ENCODE measurements at regions not wholly inside any gene's neighbourhood (a gene's known extent, or its start where the extent isn't known, plus 50 kb on each side); places are given as distances from the start of the nearest gene placed in this dataset.

DNA sequence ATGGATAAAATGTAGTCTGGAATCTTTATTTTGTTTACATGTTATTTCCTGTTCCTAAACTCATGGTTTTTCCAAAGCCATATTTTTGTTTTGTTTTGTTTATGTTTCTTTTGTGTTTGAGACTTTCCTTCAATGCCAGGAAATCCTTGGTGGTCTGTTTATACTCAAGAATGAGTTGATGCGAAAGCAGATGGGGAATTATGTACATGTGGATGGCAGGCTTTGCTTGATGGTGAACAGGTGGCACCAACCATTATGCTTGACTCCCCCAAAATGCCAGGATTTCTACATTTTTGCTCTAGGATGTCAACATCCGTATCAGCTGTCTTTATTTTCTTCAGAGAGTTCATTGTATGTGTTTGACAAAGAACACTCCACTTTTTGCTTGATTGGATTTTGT is 448.5 kb downstream of the PRDM2 start:
- Histone ChIP-seq H3K4me2 (ENCODE audit: low read length) (no peak overlapping the region), H3K36me3 (ENCODE audit: control insufficient read depth, low read length) (no peaks in the 10 kb centered on the region), H3K4me1 (ENCODE audit: control insufficient read depth, low read length) (no peaks in the 10 kb centered on the region), H3K27me3 (ENCODE audit: control insufficient read depth, low read length) (peaks cover 3% of the 10 kb centered on the region), H3K9me3 (ENCODE audit: control insufficient read depth, insufficient read depth, low read length) (no peaks in the 10 kb centered on the region), H3K27ac (ENCODE audit: low read depth, low read length) (no peak overlapping the region), H3F3A (ENCODE audit: control insufficient read depth, insufficient read depth) (no peaks in the 10 kb centered on the region), H3K9me2 (replicated peaks; ENCODE audit: control insufficient read depth, low read length) (no peaks in the 10 kb centered on the region), H4K20me1 (ENCODE audit: control insufficient read depth, insufficient read depth, low read depth, low read length) (no peaks in the 10 kb centered on the region), H3K79me2 (ENCODE audit: control insufficient read depth, low read length) (no peaks in the 10 kb centered on the region), H3K4me3 (ENCODE audit: low read length) (no peak overlapping the region)
- TF ChIP-seq EZH2phosphoT487 (IDR thresholded peaks at IDR 0.05; ENCODE audit: borderline replicate concordance, low read length) = no peak
- TF ChIP-seq, protein P1, sequence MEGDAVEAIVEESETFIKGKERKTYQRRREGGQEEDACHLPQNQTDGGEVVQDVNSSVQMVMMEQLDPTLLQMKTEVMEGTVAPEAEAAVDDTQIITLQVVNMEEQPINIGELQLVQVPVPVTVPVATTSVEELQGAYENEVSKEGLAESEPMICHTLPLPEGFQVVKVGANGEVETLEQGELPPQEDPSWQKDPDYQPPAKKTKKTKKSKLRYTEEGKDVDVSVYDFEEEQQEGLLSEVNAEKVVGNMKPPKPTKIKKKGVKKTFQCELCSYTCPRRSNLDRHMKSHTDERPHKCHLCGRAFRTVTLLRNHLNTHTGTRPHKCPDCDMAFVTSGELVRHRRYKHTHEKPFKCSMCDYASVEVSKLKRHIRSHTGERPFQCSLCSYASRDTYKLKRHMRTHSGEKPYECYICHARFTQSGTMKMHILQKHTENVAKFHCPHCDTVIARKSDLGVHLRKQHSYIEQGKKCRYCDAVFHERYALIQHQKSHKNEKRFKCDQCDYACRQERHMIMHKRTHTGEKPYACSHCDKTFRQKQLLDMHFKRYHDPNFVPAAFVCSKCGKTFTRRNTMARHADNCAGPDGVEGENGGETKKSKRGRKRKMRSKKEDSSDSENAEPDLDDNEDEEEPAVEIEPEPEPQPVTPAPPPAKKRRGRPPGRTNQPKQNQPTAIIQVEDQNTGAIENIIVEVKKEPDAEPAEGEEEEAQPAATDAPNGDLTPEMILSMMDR (IDR thresholded peaks at IDR 0.05; ENCODE audit: low read depth, low read length, poor library complexity, severe bottlenecking) = no peak

DNA sequence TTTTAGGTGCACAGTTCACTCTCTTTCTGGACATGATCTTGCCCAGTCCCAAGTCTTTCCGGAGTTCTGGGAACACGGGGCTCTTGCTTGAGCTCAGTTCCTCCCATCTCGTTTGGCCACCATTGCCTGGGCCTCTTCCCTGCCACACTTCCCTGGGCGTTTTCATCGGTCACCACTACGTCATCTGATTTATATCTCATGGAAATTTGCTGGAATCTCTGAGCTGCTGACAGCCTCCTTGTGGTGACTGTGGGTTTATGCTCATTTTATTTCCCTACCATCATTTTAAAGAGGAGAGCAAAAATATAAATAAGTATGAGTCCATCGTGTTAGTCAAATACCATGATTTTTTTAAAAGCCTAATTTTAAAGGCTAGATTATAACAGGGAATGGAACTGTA is 449.1 kb upstream of the KAZN start:
- TF ChIP-seq EZH2phosphoT487 (IDR thresholded peaks at IDR 0.05; ENCODE audit: borderline replicate concordance, low read length) = no peak
- TF ChIP-seq, protein P1 (IDR thresholded peaks at IDR 0.05; ENCODE audit: low read depth, low read length, poor library complexity, severe bottlenecking) = no peak
- H3K9me3 ChIP-seq (ENCODE audit: control insufficient read depth, insufficient read depth, low read length) = no peaks in the 10 kb centered on the region
- H3K4me3 ChIP-seq (ENCODE audit: low read length) = no peak overlapping the region

DNA sequence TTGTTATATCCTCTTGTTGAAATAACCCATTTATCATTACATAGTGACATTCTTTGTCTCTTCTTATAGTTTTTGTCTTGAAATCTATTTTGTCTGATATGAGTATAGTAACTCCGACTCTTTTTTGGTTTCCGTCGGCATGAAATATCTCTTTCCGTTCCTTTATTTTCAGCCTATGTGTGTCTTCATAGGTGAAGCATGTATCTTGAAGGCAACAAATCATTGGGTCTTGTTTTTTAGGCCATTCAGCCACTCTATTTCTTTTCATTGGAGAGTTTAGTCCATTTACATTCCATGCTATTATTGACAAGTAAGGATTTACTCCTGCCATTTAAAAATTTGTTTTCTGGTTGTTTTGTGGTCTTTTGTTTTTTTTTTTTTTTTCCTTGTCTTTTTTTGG is 441.9 kb upstream of the KAZN start:
- H4K20me1 ChIP-seq (ENCODE audit: control insufficient read depth, insufficient read depth, low read depth, low read length) = no peaks in the 10 kb centered on the region
- H3K9me2 ChIP-seq (replicated peaks; ENCODE audit: control insufficient read depth, low read length) = no peaks in the 10 kb centered on the region
- no peak overlapping the region for H3K27ac ChIP-seq (ENCODE audit: low read depth, low read length)
- H3K4me2 ChIP-seq (ENCODE audit: low read length) = no peak overlapping the region
- H3K27me3 ChIP-seq (ENCODE audit: control insufficient read depth, low read length) = peaks cover 1% of the 10 kb centered on the region; the same call in 1 of the 2 replicates
- H3K79me2 ChIP-seq (ENCODE audit: control insufficient read depth, low read length) = no peaks in the 10 kb centered on the region
- no peak overlapping the region for H3K4me3 ChIP-seq (ENCODE audit: low read length)
- no peaks in the 10 kb centered on the region for H3K36me3 ChIP-seq (ENCODE audit: control insufficient read depth, low read length)
- no peaks in the 10 kb centered on the region for H3K4me1 ChIP-seq (ENCODE audit: control insufficient read depth, low read length)
- peaks cover 3% of the 10 kb centered on the region; the same call in 1 of the 2 replicates for H3K9me3 ChIP-seq (ENCODE audit: control insufficient read depth, insufficient read depth, low read length)
- no peaks in the 10 kb centered on the region for H3F3A ChIP-seq (ENCODE audit: control insufficient read depth, insufficient read depth)
- TF ChIP-seq EZH2phosphoT487 (IDR thresholded peaks at IDR 0.05; ENCODE audit: borderline replicate concordance, low read length) = no peak
- TF ChIP-seq, protein P1 (IDR thresholded peaks at IDR 0.05; ENCODE audit: low read depth, low read length, poor library complexity, severe bottlenecking) = no peak

More for the DNA sequence above, 449.1 kb upstream of the KAZN start:
- no peaks in the 10 kb centered on the region for H3F3A ChIP-seq (ENCODE audit: control insufficient read depth, insufficient read depth)
- no peak overlapping the region for H3K27ac ChIP-seq (ENCODE audit: low read depth, low read length)
- H3K79me2 ChIP-seq (ENCODE audit: control insufficient read depth, low read length) = no peaks in the 10 kb centered on the region
- H3K27me3 ChIP-seq (ENCODE audit: control insufficient read depth, low read length) = peaks cover 3% of the 10 kb centered on the region; the same call in 1 of the 2 replicates
- H3K36me3 ChIP-seq (ENCODE audit: control insufficient read depth, low read length) = no peaks in the 10 kb centered on the region
- H3K9me2 ChIP-seq (replicated peaks; ENCODE audit: control insufficient read depth, low read length) = no peaks in the 10 kb centered on the region
- H3K4me1 ChIP-seq (ENCODE audit: control insufficient read depth, low read length) = no peaks in the 10 kb centered on the region
- H4K20me1 ChIP-seq (ENCODE audit: control insufficient read depth, insufficient read depth, low read depth, low read length) = no peaks in the 10 kb centered on the region
- H3K4me2 ChIP-seq (ENCODE audit: low read length) = no peak overlapping the region

Data from DOHH2 (cell line).